ENCODE measurements at regions not wholly inside any gene's neighbourhood (a gene's known extent, or its start where the extent isn't known, plus 50 kb on each side); places are given as distances from the start of the nearest gene placed in this dataset. TPM values are rescaled to one million over a fixed set of nuclear protein-coding genes. Genes with fewer than 3 reads are reported as not detected.

- no peak for DNase-seq
These were observed 139.5 kb downstream of the ZNF326 start for GRCh38 chr1:90134175-90134955.

- DNase-seq = no peak
These were observed 138.2 kb downstream of the ZNF326 start for GRCh38 chr1:90133133-90133532.

GRCh38 chr1:90132306-90132705 is 137.4 kb downstream of the ZNF326 start:
- no peak for DNase-seq

- no peak for DNase-seq
These were observed 132.5 kb downstream of the ZNF326 start for GRCh38 chr1:90127288-90127953.

GRCh38 chr1:90126834-90127233 is 131.9 kb downstream of the ZNF326 start:
- no peak for DNase-seq

GRCh38 chr1:90122654-90123340 is 127.9 kb downstream of the ZNF326 start:
- no peak for DNase-seq

- peak; percentile 32 for DNase-seq
These were observed 119.7 kb downstream of the ZNF326 start for GRCh38 chr1:90114521-90115141.

GRCh38 chr1:90107990-90108389 is 113.1 kb downstream of the ZNF326 start:
- DNase-seq = no peak

- no peak for DNase-seq
These were observed 111.4 kb downstream of the ZNF326 start for GRCh38 chr1:90106311-90106710.

GRCh38 chr1:90104941-90105538 is 110.1 kb downstream of the ZNF326 start:
- no peak for DNase-seq

- no peak for DNase-seq
These were observed 105.7 kb downstream of the ZNF326 start for GRCh38 chr1:90100566-90100965.

- DNase-seq = no peak
These were observed 97.5 kb downstream of the ZNF326 start for GRCh38 chr1:90092441-90092840.

Small RNAs in the stretch of these regions (small RNA-seq; reads per million reads assigned to genes)
- gene RNU6-695P (ENCODE audit: low replicate concordance) = not detected
